Caco-2 (cell line): ENCODE measurements at regions not wholly inside any gene's neighbourhood (a gene's known extent, or its start where the extent isn't known, plus 50 kb on each side); places are given as distances from the start of the nearest gene placed in this dataset.

Source experiments
- BruUV-seq: library from RNA; stranded (reverse); fragments of 400-500 nt; replicated peaks from 2 replicates; lab custom pipeline; 2021; lab: Mats Ljungman, UMichigan
- CTCF ChIA-PET: fragments of 300-600 bp; sonication (Branson Sonifier 250); formaldehyde crosslinking; loops from one replicate; lab custom pipeline; 2022; ENCODE audit warnings: antibody characterized with exemption; lab: Charles Lee
- POLR2A ChIA-PET: fragments of 300-600 bp; sonication (Branson Sonifier 250); formaldehyde crosslinking; loops from one replicate; lab custom pipeline; 2022; ENCODE audit warnings: antibody characterized with exemption; lab: Charles Lee
- DNase-seq, 2 experiments: peaks; one replicate each; pipeline versions ENCODE4 v3.0.0 to v3.0.0-alpha.2; 2020 to 2022
- H3K27me3 ChIP-seq: replicated peaks from 2 replicates; pipeline ENCODE4 v1.6.0; 2011; ENCODE audit warnings: low read length; ENCODE audit not compliant: control insufficient read depth, insufficient read depth
- H3K36me3 ChIP-seq: 2 replicates; pipeline ENCODE4 v1.5.1; 2011; ENCODE audit warnings: low read length; ENCODE audit not compliant: control insufficient read depth, insufficient read depth
- H3K4me1 ChIP-seq: fragments of 250-450 bp; sonication (Bioruptor Pico); 2 replicates; pipeline ENCODE4 v1.5.1; 2020; ENCODE audit warnings: mild to moderate bottlenecking
- H3K4me3 ChIP-seq: 2 replicates; pipeline ENCODE4 v1.5.1; 2011; ENCODE audit warnings: low read depth, mild to moderate bottlenecking, control low read depth, low read length
- H3K9me3 ChIP-seq: fragments of 250-450 bp; sonication (Bioruptor Pico); 2 replicates; pipeline ENCODE4 v1.5.1; 2020; ENCODE audit warnings: mild to moderate bottlenecking, moderate library complexity
- H3K27ac Mint-ChIP-seq: one replicate; pipeline ENCODE4 v1.8.0; 2022; ENCODE audit warnings: mixed read lengths; ENCODE audit not compliant: unreplicated experiment
- H3K27me3 Mint-ChIP-seq: one replicate; pipeline ENCODE4 v1.8.0; 2022; ENCODE audit warnings: mixed read lengths; ENCODE audit not compliant: insufficient read depth, unreplicated experiment
- H3K36me3 Mint-ChIP-seq: one replicate; pipeline ENCODE4 v1.8.0; 2022; ENCODE audit warnings: mild to moderate bottlenecking, mixed read lengths; ENCODE audit not compliant: insufficient read depth, unreplicated experiment
- H3K4me1 Mint-ChIP-seq: one replicate; pipeline ENCODE4 v1.8.0; 2022; ENCODE audit warnings: low read depth, mixed read lengths; ENCODE audit not compliant: unreplicated experiment
- H3K4me3 Mint-ChIP-seq: one replicate; pipeline ENCODE4 v1.8.0; 2022; ENCODE audit warnings: mild to moderate bottlenecking, moderate library complexity, mixed read lengths; ENCODE audit not compliant: unreplicated experiment
- H3K9me3 Mint-ChIP-seq: one replicate; pipeline ENCODE4 v1.8.0; 2022; ENCODE audit warnings: mixed read lengths; ENCODE audit not compliant: unreplicated experiment
- CTCF ChIP-seq, 2 experiments: fragments of 200-600 bp in 1 of 2; IDR thresholded peaks; 1 replicate in 1 of 2; 2 replicates in 1 of 2; pipeline versions ENCODE4 v1.5.1 to v1.8.0; 2011 to 2022; ENCODE audit warnings: antibody characterized with exemption in 1 of 2, control low read depth in 1 of 2, inconsistent platforms in 1 of 2, low read depth in 1 of 2, low read length in 1 of 2, mild to moderate bottlenecking in 1 of 2, moderate library complexity in 1 of 2; ENCODE audit not compliant: insufficient read depth in 1 of 2, severe bottlenecking in 1 of 2, unreplicated experiment in 1 of 2
- intact Hi-C: fragments of 100-400 bp; cut with micrococcal nuclease; formaldehyde crosslinking; loops from one replicate; pipeline ENCODE4 v1.10.0; 2022; ENCODE audit not compliant: unreplicated experiment

GRCh38 chr2:37489536-37489935 is 145.1 kb downstream of the QPCT start:
- H3K4me3 Mint-ChIP-seq: no peak overlapping the region
- no peak for DNase-seq
- H3K27ac Mint-ChIP-seq: no peak overlapping the region
- TF ChIP-seq CTCF (IDR thresholded peaks at IDR 0.05; ENCODE audit: insufficient read depth in 1 of 2, low read depth in 1 of 2, low read length in 1 of 2, severe bottlenecking in 1 of 2, unreplicated experiment in 1 of 2): no peak
- peaks cover 6% of the 10 kb centered on the region for H3K9me3 ChIP-seq
- peaks cover 10% of the 10 kb centered on the region for H3K9me3 Mint-ChIP-seq
- H3K4me1 ChIP-seq: no peaks in the 10 kb centered on the region
- H3K4me1 Mint-ChIP-seq: no peaks in the 10 kb centered on the region
- H3K36me3 Mint-ChIP-seq: no peaks in the 10 kb centered on the region
- CTCF ChIA-PET: no interaction called here
- H3K27me3 Mint-ChIP-seq: no peaks in the 10 kb centered on the region
- intact Hi-C loops: no loop called here
- BruUV-seq: no TSS peak
- no peak overlapping the region for H3K4me3 ChIP-seq
- POLR2A ChIA-PET: no interaction called here
- no peaks in the 10 kb centered on the region for H3K36me3 ChIP-seq
- H3K27me3 ChIP-seq: no peaks in the 10 kb centered on the region

- no peaks in the 10 kb centered on the region for H3K36me3 Mint-ChIP-seq
- no peak overlapping the region for H3K27ac Mint-ChIP-seq
- POLR2A ChIA-PET: no interaction called here
- no peak for TF ChIP-seq CTCF (IDR thresholded peaks at IDR 0.05; ENCODE audit: insufficient read depth in 1 of 2, low read depth in 1 of 2, low read length in 1 of 2, severe bottlenecking in 1 of 2, unreplicated experiment in 1 of 2)
- H3K4me3 ChIP-seq: no peak overlapping the region
- intact Hi-C loops: no loop called here
- peaks cover 9% of the 10 kb centered on the region for H3K9me3 ChIP-seq
- no TSS peak for BruUV-seq
- no peaks in the 10 kb centered on the region for H3K4me1 Mint-ChIP-seq
- DNase-seq: no peak
- no peaks in the 10 kb centered on the region for H3K4me1 ChIP-seq
- H3K27me3 Mint-ChIP-seq: peaks cover 6% of the 10 kb centered on the region
- no peak overlapping the region for H3K4me3 Mint-ChIP-seq
- H3K9me3 Mint-ChIP-seq: peaks cover 27% of the 10 kb centered on the region
- H3K36me3 ChIP-seq: no peaks in the 10 kb centered on the region
- CTCF ChIA-PET: no interaction called here
- no peaks in the 10 kb centered on the region for H3K27me3 ChIP-seq
These were observed 149.0 kb downstream of the QPCT start for GRCh38 chr2:37493425-37493824.

- no TSS peak for BruUV-seq
- Histone ChIP-seq H3K27me3 (no peaks in the 10 kb centered on the region), H3K4me3 (no peak overlapping the region), H3K4me1 (no peaks in the 10 kb centered on the region), H3K9me3 (0 out of 2 replicates have a peak, but pooled peaks cover 3% of the 10 kb centered on the region), H3K36me3 (no peaks in the 10 kb centered on the region)
- Mint-ChIP-seq H3K9me3 (peaks cover 17% of the 10 kb centered on the region), H3K27me3 (peaks cover 14% of the 10 kb centered on the region), H3K36me3 (no peaks in the 10 kb centered on the region), H3K4me1 (no peaks in the 10 kb centered on the region), H3K4me3 (no peak overlapping the region), H3K27ac (no peak overlapping the region)
- DNase-seq: no peak
- intact Hi-C loops: no loop called here
- ChIA-PET POLR2A (no interaction called here), CTCF (no interaction called here)
- no peak for TF ChIP-seq CTCF (IDR thresholded peaks at IDR 0.05; ENCODE audit: insufficient read depth in 1 of 2, low read depth in 1 of 2, low read length in 1 of 2, severe bottlenecking in 1 of 2, unreplicated experiment in 1 of 2)
These were observed 154.7 kb downstream of the QPCT start for GRCh38 chr2:37499113-37499512.
